ENCODE measurements at regions not wholly inside any gene's neighbourhood (a gene's known extent, or its start where the extent isn't known, plus 50 kb on each side); places are given as distances from the start of the nearest gene placed in this dataset.
"Not testable (repeated sequence)": the region's sequence is repeated elsewhere in the genome, so short reads cannot be mapped to it uniquely, and the experiment has no call there.

GRCh38 chr6:67880939-67881705 is 754.0 kb upstream of the ADGRB3 start:
- no peaks in the 10 kb centered on the region for H3K9me3 Mint-ChIP-seq
- no peak for DNase-seq
- POLR2A ChIA-PET: no interaction called here

DNA sequence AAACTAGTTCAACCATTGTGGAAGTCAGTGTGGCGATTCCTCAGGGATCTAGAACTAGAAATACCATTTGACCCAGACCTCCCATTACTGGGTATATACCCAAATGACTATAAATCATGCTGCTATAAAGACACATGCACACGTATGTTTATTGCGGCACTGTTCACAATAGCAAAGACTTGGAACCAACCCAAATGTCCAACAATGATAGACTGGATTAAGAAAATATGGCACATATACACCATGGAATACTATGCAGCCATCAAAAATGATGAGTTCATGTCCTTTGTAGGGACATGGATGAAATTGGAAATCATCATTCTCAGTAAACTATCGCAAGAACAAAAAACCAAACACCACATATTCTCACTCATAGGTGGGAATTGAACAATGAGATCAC is 754.7 kb upstream of the ADGRB3 start:
- DNase-seq; CTCF ChIA-PET; H3K27ac Mint-ChIP-seq; H3K4me3 Mint-ChIP-seq; POLR2A ChIA-PET; H3K4me1 Mint-ChIP-seq; H3K36me3 Mint-ChIP-seq (ENCODE audit: low read depth); H3K27me3 Mint-ChIP-seq; H3K9me3 Mint-ChIP-seq: not testable (repeated sequence)

More at GRCh38 chr6:67880939-67881705, 754.0 kb upstream of the ADGRB3 start:
- Mint-ChIP-seq H3K4me1 (no peaks in the 10 kb centered on the region), H3K27ac (no peak overlapping the region), H3K36me3 (ENCODE audit: low read depth) (no peaks in the 10 kb centered on the region), H3K4me3 (no peak overlapping the region), H3K27me3 (no peaks in the 10 kb centered on the region)
- CTCF ChIA-PET: no interaction called here

DNA sequence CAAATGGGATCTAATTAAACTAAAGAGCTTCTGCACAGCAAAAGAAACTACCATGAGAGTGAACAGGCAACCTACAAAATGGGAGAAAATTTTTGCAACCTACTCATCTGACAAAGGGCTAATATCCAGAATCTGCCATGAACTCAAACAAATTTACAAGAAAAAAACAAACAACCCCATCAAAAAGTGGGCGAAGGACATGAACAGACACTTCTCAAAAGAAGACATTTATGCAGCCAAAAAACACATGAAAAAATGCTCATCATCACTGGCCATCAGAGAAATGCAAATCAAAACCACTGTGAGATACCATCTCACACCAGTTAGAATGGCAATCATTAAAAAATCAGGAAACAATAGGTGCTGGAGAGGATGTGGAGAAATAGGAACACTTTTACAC is 755.2 kb upstream of the ADGRB3 start:
- H3K27ac Mint-ChIP-seq; H3K9me3 Mint-ChIP-seq; H3K4me3 Mint-ChIP-seq; POLR2A ChIA-PET; H3K4me1 Mint-ChIP-seq; DNase-seq; H3K27me3 Mint-ChIP-seq; CTCF ChIA-PET; H3K36me3 Mint-ChIP-seq (ENCODE audit: low read depth): not testable (repeated sequence)

GRCh38 chr6:67879105-67879904 is 755.8 kb upstream of the ADGRB3 start:
- CTCF ChIA-PET; H3K4me1 Mint-ChIP-seq; H3K27ac Mint-ChIP-seq; H3K9me3 Mint-ChIP-seq; POLR2A ChIA-PET; DNase-seq; H3K4me3 Mint-ChIP-seq; H3K27me3 Mint-ChIP-seq; H3K36me3 Mint-ChIP-seq (ENCODE audit: low read depth): not testable (repeated sequence)

DNA sequence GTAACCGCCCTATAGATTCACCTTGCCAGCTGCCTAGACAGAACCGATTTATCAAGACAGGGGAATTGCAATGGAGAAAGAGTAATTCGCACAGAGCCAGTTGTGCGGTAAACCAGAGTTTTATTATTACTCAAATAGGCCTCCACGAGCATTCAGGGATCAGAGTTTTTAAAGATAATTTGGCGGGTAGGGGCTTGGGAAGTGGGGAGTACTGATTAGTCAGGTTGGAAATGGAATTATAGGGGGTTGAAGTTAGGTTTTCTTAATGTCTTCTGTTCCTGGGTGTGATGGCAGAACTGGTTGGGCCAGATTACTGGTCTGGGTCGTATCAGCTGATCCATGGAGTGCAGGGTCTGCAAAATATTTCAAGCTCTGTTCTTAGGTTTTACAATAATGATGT is 756.9 kb upstream of the ADGRB3 start:
- CTCF ChIA-PET, H3K9me3 Mint-ChIP-seq: not testable (repeated sequence)

DNA sequence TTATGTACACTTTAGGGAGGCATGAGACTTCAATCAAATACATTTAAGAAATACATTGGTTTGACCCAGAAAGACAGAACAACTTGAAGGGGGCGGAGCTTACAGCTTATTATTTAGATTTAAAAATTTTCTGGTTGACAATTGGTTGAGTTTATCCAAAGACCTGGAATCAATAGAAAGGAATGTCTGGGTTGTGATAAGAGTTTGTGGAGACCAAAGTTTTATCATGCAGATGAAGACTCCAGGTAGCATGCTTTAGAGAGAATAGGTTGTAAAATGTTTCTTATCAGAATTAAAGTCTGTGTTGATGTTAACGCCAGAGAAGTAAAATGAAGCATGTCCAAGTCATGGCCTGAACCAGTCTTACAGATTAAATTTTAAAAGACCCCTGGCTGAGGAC is 757.8 kb upstream of the ADGRB3 start:
- Mint-ChIP-seq H3K4me1 (no peaks in the 10 kb centered on the region), H3K4me3 (no peak overlapping the region), H3K27ac (no peak overlapping the region), H3K27me3 (no peaks in the 10 kb centered on the region), H3K9me3 (peaks cover 8% of the 10 kb centered on the region), H3K36me3 (ENCODE audit: low read depth) (no peaks in the 10 kb centered on the region)
- POLR2A ChIA-PET: no interaction called here
- CTCF ChIA-PET: interaction anchor here (1.0 kb wide), 1 partner anchor 10 kb away, joined by 3 read pairs; no protein-coding TSS in a partner anchor
- DNase-seq: no peak

More for the DNA sequence above, 756.9 kb upstream of the ADGRB3 start:
- H3K36me3 Mint-ChIP-seq (ENCODE audit: low read depth); H3K27ac Mint-ChIP-seq; H3K4me1 Mint-ChIP-seq; H3K4me3 Mint-ChIP-seq; H3K27me3 Mint-ChIP-seq; POLR2A ChIA-PET; DNase-seq: not testable (repeated sequence)

GRCh38 chr6:67875877-67876383 is 759.2 kb upstream of the ADGRB3 start:
- DNase-seq: no peak
- ChIA-PET CTCF (no interaction called here), POLR2A (no interaction called here)
- H3K27me3 Mint-ChIP-seq: no peaks in the 10 kb centered on the region
- H3K27ac Mint-ChIP-seq: no peak overlapping the region
- H3K9me3 Mint-ChIP-seq: peaks cover 8% of the 10 kb centered on the region
- no peaks in the 10 kb centered on the region for H3K36me3 Mint-ChIP-seq (ENCODE audit: low read depth)
- H3K4me1 Mint-ChIP-seq: no peaks in the 10 kb centered on the region
- no peak overlapping the region for H3K4me3 Mint-ChIP-seq

DNA sequence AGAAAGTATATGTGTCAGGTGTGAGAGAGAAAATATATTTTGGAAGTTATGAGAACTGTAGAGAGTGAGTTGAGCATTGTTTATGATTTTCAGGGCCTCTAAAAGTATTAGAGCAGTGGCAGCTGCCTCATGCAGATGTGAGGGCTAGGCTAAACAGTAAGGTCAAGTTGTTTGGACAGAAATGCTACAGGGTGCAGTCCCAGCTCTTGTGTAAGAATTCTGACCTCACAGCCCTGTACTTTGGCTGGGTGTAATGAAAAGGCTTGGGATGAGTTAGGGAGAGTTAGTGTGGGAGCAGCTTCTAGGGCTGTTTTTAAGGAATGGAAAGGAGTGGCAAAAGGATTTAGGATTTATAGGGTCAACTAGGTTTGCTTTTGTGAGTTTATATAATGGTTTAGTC is 764.8 kb upstream of the ADGRB3 start:
- Mint-ChIP-seq H3K27ac (no peak overlapping the region), H3K9me3 (peaks cover 8% of the 10 kb centered on the region), H3K4me1 (no peaks in the 10 kb centered on the region), H3K4me3 (no peak overlapping the region), H3K27me3 (no peaks in the 10 kb centered on the region), H3K36me3 (ENCODE audit: low read depth) (no peaks in the 10 kb centered on the region)
- DNase-seq: no peak
- ChIA-PET POLR2A (no interaction called here), CTCF (no interaction called here)

GRCh38 chr6:67863346-67863745 is 771.7 kb upstream of the ADGRB3 start:
- ChIA-PET POLR2A (no interaction called here), CTCF (no interaction called here)
- DNase-seq: no peak
- H3K27ac Mint-ChIP-seq: no peak overlapping the region
- no peaks in the 10 kb centered on the region for H3K36me3 Mint-ChIP-seq (ENCODE audit: low read depth)
- H3K9me3 Mint-ChIP-seq: no peaks in the 10 kb centered on the region
- no peak overlapping the region for H3K4me3 Mint-ChIP-seq
- H3K4me1 Mint-ChIP-seq: no peaks in the 10 kb centered on the region
- H3K27me3 Mint-ChIP-seq: no peaks in the 10 kb centered on the region

- Mint-ChIP-seq H3K4me1 (no peaks in the 10 kb centered on the region), H3K27ac (no peak overlapping the region), H3K9me3 (peaks cover 7% of the 10 kb centered on the region), H3K36me3 (ENCODE audit: low read depth) (no peaks in the 10 kb centered on the region), H3K4me3 (no peak overlapping the region), H3K27me3 (no peaks in the 10 kb centered on the region)
- ChIA-PET CTCF (no interaction called here), POLR2A (no interaction called here)
- no peak for DNase-seq
These were observed 781.0 kb upstream of the ADGRB3 start for GRCh38 chr6:67854098-67854497.

GRCh38 chr6:67839818-67840217 is 795.3 kb upstream of the ADGRB3 start:
- ChIA-PET CTCF (no interaction called here), POLR2A (no interaction called here)
- peaks cover 9% of the 10 kb centered on the region for H3K9me3 Mint-ChIP-seq
- no peaks in the 10 kb centered on the region for H3K36me3 Mint-ChIP-seq (ENCODE audit: low read depth)
- H3K27ac Mint-ChIP-seq: no peak overlapping the region
- H3K4me1 Mint-ChIP-seq: no peaks in the 10 kb centered on the region
- no peak for DNase-seq
- H3K4me3 Mint-ChIP-seq: no peak overlapping the region
- no peaks in the 10 kb centered on the region for H3K27me3 Mint-ChIP-seq

GRCh38 chr6:67825201-67825895 is 809.7 kb upstream of the ADGRB3 start:
- no peaks in the 10 kb centered on the region for H3K27me3 Mint-ChIP-seq
- no peaks in the 10 kb centered on the region for H3K36me3 Mint-ChIP-seq (ENCODE audit: low read depth)
- no peak for DNase-seq
- no peak overlapping the region for H3K4me3 Mint-ChIP-seq
- ChIA-PET POLR2A (no interaction called here), CTCF (no interaction called here)
- H3K4me1 Mint-ChIP-seq: no peaks in the 10 kb centered on the region
- H3K27ac Mint-ChIP-seq: no peak overlapping the region
- H3K9me3 Mint-ChIP-seq: peaks cover 7% of the 10 kb centered on the region

GRCh38 chr6:67818322-67818721 is 816.8 kb upstream of the ADGRB3 start:
- POLR2A ChIA-PET: no interaction called here

More at GRCh38 chr6:67818322-67818721, 816.8 kb upstream of the ADGRB3 start:
- H3K4me1 Mint-ChIP-seq: no peaks in the 10 kb centered on the region
- no peak overlapping the region for H3K27ac Mint-ChIP-seq
- no peaks in the 10 kb centered on the region for H3K36me3 Mint-ChIP-seq (ENCODE audit: low read depth)
- H3K27me3 Mint-ChIP-seq: no peaks in the 10 kb centered on the region
- no peak overlapping the region for H3K4me3 Mint-ChIP-seq
- H3K9me3 Mint-ChIP-seq: peaks cover 22% of the 10 kb centered on the region
- CTCF ChIA-PET: no interaction called here
- DNase-seq: no peak
